ENCODE measurements at regions not wholly inside any gene's neighbourhood (a gene's known extent, or its start where the extent isn't known, plus 50 kb on each side); places are given as distances from the start of the nearest gene placed in this dataset.

DNA sequence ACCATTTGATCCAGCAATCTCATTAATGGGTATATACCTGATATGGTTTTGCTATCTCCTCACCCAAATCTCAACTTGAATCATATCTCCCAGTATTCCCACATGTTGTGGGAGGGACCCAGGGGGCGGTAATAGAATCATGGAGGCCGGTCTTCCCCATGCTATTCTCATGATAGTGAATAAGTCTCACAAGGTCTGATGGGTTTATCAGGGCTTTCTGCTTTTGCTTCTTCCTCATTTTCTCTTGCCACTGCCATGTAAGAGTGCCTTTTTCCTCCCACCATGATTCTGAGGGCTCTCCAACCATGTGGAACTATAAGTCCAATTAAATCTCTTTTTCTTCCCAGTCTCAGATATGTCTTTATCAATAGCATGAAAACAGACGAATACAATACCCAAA is 74.5 kb upstream of the APC start:
- DNase-seq, result no peak

DNA sequence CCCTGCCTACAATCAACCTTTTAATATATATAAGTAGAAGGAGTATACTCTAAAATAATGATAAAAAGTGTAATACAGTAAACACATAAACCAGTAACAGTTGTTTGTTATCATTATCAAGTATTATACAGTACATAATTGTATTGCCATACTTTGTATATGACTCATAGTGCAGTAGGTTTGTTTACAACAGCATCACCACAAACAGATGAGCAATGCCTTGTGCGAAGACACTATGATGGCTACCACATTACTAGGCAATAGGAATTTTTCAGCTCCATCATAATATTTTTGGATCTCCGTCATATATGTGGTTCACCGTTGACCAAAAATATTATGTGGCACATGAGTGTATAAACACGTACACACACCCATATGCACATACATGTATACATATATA is 69.7 kb upstream of the APC start:
- no peak for DNase-seq

DNA sequence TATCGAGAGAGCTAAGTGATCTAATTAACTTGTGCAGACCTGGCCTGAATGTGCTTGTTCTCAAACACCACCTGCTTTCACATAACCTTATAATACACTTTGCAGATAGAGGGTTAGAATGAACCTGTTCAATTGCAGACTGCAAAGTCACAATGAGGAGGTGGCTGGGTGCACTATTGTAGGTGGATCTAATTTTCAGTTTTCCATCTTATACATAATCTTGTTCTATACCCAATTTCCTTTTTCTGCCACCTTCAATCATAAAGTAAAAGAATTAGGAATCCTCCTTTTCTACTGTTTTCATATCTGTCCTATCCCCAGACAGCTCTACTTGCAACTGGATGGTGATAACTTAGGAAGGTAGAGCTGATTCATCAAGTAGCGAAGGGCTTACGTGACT is 68.8 kb upstream of the APC start:
- no peak for DNase-seq

DNA sequence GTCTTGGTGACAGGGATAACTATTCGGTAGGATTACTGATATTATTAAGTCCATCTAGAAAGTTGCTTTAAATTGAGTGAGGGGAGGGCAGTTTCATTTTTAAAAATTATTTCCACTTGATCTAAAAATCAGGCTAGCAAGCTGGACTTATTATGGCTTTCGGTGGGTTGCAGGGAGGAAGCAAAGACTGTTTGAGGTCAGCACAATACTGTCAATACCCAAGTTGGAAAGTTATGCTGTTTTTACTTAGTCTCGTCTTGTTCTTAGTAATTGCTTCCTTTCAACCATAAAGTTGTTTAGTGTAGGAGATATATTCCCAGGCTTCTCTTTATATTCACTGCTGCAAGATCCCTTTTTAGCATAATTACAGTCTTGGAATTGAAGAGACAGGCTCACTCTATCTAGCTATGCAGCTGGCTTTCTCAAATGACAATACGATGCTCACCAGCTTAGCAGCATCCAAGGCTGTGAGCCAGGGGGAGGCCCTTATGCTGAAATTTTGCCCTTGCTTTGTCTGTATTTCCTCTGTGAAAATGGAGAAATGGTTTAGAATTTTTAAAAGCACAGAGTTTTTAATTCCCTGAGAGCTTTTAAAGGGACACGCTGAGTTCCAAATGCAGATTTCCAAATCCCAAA is 68.2 kb upstream of the APC start:
- no peak for DNase-seq

DNA sequence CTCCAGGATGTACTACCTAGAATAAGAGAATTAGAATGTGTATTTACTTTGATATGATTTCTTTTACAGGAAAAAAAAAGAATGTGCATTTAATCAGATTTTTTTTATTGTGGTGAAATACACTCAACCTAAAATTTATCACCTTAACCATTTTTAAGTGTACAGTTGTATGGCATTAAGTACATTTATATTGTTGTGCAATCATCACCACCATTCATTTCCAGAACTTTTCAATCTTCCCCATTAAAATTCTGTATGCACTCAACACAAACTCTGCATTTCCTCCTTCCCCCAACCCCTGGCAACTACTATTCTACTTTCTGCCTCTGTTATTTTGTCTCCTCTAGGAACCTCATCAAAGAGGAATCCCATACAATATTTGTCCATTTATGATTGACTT is 66.0 kb upstream of the APC start:
- no peak for DNase-seq

DNA sequence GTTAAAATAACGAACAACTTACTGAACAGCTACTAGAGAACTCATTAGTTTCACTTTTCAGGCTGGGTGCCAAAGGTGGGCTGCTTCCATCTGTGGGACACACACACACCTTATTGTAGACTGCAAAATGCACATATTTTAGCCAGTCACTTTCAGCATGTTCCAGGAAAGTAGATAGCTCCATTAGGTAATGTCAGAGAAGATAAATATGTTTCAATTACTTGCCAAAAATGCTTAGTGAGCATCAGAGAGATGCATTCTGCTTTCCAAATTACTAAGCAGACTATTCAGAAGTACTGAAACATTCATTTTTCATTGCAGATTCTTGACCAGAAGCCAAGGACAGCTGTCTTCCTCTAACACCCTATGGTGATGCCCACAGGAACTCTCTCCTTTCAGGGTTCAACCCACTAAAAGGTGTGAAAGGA is 56.2 kb upstream of the APC start:
- DNase-seq, result no peak

DNA sequence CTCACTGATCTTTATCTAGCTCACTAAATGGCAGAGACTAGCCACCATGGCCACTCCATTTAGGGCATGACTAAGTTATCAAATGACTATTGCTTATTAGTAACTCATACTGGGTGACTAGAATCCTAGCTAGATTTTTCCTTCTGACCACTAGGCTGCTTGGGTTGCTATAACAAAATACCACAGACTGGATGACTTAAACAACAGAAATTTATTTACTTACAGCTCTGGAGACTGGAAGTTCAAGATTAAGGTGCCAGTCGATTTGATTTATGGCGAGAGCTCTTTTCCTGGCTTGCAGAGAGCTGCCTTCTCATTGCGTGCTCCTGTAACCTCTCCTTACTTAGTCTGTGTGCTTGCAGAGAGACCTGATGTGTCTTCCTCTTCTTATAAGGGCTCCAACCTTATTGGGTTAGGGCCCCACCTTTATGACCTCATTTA is 55.0 kb upstream of the APC start:
- DNase-seq, result no peak

DNA sequence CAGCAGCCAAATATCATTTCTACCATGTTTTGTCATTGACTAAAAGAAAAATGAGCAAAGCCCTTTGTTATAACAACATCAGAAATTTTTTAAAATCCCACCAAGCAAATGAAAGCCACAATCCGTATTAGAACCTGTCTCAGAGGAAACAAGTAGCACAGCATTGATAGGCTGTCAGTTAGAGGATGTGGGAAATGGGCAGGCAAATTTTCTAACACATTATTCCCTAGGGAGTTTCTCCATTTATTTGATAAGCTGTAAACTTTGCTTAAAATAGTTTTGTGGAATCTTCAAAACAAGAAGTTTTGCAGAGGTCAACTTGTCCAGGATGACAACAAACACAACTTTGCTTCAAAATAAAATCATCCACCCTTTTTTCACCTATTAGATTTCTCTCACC is 53.6 kb upstream of the APC start:
- no peak for DNase-seq

DNA sequence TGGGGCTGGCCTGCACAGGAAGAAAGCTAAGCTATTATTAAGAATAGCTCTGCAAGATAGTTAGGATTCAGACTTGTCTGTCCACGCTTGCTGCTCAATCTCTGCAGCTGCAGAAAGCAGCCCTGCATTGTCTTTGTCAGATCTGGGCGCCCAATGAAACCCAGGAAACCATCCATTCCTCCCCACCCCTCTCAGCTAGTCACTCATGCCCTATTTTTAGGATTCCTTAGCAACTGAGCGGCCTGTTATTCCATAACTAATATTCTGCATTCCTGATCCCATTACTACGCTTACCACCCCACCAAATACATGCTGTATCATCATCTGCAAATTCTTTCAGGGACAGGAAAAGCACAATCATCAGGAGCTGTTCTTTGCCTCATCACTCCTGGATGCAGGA is 52.9 kb upstream of the APC start:
- no peak for DNase-seq

DNA sequence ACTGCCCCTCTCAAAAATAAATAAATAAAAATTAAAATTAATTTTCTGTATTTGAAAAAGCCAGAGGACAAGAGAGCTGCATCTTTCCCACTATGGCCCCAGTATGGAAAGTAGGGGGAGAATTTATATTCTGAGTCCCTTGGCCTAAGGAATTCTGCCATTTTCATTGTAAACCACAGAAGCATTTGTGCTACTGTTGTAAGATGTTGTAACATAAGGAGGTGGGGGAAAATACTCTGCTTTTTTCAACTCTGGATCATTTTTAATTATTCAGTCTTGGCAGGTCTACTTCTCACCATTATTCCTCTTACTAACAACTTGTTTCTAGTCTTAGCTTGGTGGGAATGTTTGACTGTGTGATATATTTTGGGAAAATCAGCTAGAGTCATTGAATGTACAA is 52.3 kb upstream of the APC start:
- DNase-seq, result no peak

DNA sequence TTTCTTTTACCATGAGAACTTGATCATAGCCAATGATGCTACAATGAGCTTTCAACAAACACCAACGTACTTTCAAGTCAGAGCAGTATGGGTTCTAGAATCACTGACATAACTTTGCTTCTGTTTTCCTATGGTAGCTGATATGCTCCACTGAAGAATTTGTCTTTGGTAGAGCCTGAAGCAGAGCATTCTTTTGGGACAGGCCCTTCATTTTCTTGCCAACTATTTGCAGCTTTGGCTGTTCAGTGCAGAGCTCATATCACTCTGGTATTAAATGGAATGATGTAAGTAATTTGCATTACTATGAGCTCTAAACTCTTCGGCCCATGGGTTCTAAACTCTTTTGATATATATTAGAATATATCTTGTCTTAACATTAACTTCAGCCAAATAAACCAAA is 51.8 kb upstream of the APC start:
- DNase-seq, result no peak

DNA sequence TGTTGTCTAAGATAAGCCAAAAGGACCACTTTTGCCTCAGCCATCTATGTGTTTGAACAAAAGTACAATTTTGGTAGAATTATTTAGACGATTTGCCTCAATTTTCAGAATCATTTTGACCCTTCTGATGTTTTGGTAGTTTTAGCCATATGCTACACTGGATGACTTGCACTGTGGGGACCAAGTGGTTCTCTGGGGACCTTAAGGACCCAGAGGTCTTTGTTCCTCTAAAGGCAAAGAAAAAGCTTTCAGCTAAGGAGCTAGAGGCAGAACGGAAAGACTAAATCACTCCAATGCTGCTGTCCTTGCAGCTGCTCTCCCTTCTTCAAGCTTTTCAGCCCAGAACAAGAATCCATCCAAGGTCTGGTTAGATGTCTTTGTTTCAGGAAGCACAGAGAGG is 51.0 kb upstream of the APC start:
- DNase-seq, result no peak

DNA sequence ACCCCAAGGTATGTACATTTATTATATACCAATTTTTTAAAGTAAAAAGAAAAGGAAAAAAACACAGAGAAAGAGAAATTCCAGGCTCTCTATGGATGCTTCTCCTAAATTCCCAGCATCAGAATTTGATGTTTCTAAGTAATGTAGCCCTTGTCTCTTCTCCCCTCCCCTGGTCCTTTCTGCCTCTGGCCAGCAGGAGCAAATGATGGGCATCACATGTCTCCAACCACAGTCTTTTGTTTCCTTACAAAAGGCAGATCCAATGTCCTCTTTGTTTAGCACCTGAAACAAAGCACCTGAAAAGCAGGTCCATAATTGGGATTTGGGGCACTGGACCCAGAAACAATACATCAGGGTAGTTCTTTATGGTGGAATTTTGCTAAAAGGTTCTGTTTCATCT is 50.4 kb upstream of the APC start:
- no peak for DNase-seq
